Gastrocnemius medialis (tissue), 4 donors: ENCODE measurements at regions not wholly inside any gene's neighbourhood (a gene's known extent, or its start where the extent isn't known, plus 50 kb on each side); places are given as distances from the start of the nearest gene placed in this dataset.

Experiments
- CTCF ChIP-seq, 5 experiments: fragments of 450-650 bp in 3 of 5; fragments of 200-600 bp in 2 of 5; sonication (generic) in 2 of 5; IDR thresholded peaks in 4 of 5; conservative IDR thresholded peaks in 1 of 5; 1 replicate in 4 of 5; 2 replicates in 1 of 5; pipeline ENCODE4 v1.5.1; 2016 to 2019; ENCODE audit warnings: antibody characterized with exemption in 5 of 5, mild to moderate bottlenecking in 3 of 5, moderate library complexity in 3 of 5
- POLR2A ChIP-seq, 2 donors: fragments of 450-650 bp; IDR thresholded peaks; one replicate each; pipeline ENCODE4 v1.6.1; 2017; ENCODE audit warnings: antibody characterized with exemption in 2 of 2, mild to moderate bottlenecking in 2 of 2, moderate library complexity in 2 of 2

GRCh38 chr4:112726041-112726440 lies 89.1 kb downstream of the LARP7 start:
- no peak for TF ChIP-seq POLR2A (IDR thresholded peaks at IDR 0.05)
- no peak for TF ChIP-seq CTCF (IDR thresholded peaks at IDR 0.05 in 4 of 5, conservative IDR thresholded peaks at IDR 0.05 in 1 of 5)
